ENCODE measurements at regions not wholly inside any gene's neighbourhood (a gene's known extent, or its start where the extent isn't known, plus 50 kb on each side); places are given as distances from the start of the nearest gene placed in this dataset.
A peak's percentile ranks its signal among the peaks of the same experiment; 100 is the strongest.

GRCh38 chr19:27793644-27794493 is 1419.1 kb downstream of the UQCRFS1 start:
- Mint-ChIP-seq H3K4me1 (peaks cover 25% of the 10 kb centered on the region), H3K36me3 (peaks cover 28% of the 10 kb centered on the region), H3K27ac (peak overlapping the region; percentile 93), H3K4me3 (peak overlapping the region; percentile 90), H3K9me3 (ENCODE audit: low read depth) (no peaks in the 10 kb centered on the region), H3K27me3 (no peaks in the 10 kb centered on the region)
- DNase-seq (peak; percentile 97), ATAC-seq (peak; percentile 95)
- CTCF ChIA-PET: interaction anchor here (1.3 to 1.6 kb wide), 2 partner anchors 9 to 14 kb away, joined by 4 to 5 read pairs; no protein-coding TSS in a partner anchor

- Mint-ChIP-seq H3K9me3 (ENCODE audit: low read depth) (no peaks in the 10 kb centered on the region), H3K36me3 (peaks cover 28% of the 10 kb centered on the region), H3K4me3 (peak overlapping the region; percentile 90), H3K27me3 (no peaks in the 10 kb centered on the region), H3K27ac (peak overlapping the region; percentile 93), H3K4me1 (peaks cover 25% of the 10 kb centered on the region)
- CTCF ChIA-PET: interaction anchor here (1.3 to 1.6 kb wide), 2 partner anchors 8 to 15 kb away, joined by 4 to 5 read pairs; no protein-coding TSS in a partner anchor
- ATAC-seq (peak; percentile 83), DNase-seq (peak; percentile 89)
Observed at GRCh38 chr19:27793128-27793643, 1419.8 kb downstream of the UQCRFS1 start.

GRCh38 chr19:27792576-27793127 is 1420.3 kb downstream of the UQCRFS1 start:
- CTCF ChIA-PET: no interaction called here
- H3K27ac Mint-ChIP-seq: peak overlapping the region; percentile 93
- no peaks in the 10 kb centered on the region for H3K9me3 Mint-ChIP-seq (ENCODE audit: low read depth)
- peak overlapping the region; percentile 90 for H3K4me3 Mint-ChIP-seq
- H3K27me3 Mint-ChIP-seq: no peaks in the 10 kb centered on the region
- no peak for DNase-seq
- H3K36me3 Mint-ChIP-seq: peaks cover 26% of the 10 kb centered on the region
- no peak for ATAC-seq
- H3K4me1 Mint-ChIP-seq: peaks cover 28% of the 10 kb centered on the region

- Mint-ChIP-seq H3K36me3 (peaks cover 34% of the 10 kb centered on the region), H3K4me1 (no peaks in the 10 kb centered on the region), H3K4me3 (no peak overlapping the region), H3K27me3 (no peaks in the 10 kb centered on the region), H3K27ac (no peak overlapping the region), H3K9me3 (ENCODE audit: low read depth) (peaks cover 18% of the 10 kb centered on the region)
- no peak for DNase-seq
- ATAC-seq: no peak
- CTCF ChIA-PET: no interaction called here
Observed at GRCh38 chr19:27780367-27781075, 1432.4 kb downstream of the UQCRFS1 start.

- no peak overlapping the region for H3K27ac Mint-ChIP-seq
- H3K4me1 Mint-ChIP-seq: no peaks in the 10 kb centered on the region
- no peak overlapping the region for H3K4me3 Mint-ChIP-seq
- ATAC-seq: no peak
- peaks cover 39% of the 10 kb centered on the region for H3K36me3 Mint-ChIP-seq
- H3K27me3 Mint-ChIP-seq: no peaks in the 10 kb centered on the region
- H3K9me3 Mint-ChIP-seq (ENCODE audit: low read depth): peaks cover 22% of the 10 kb centered on the region
- no peak for DNase-seq
- CTCF ChIA-PET: no interaction called here
Observed at GRCh38 chr19:27779954-27780353, 1433.0 kb downstream of the UQCRFS1 start.

GRCh38 chr19:27777726-27778125 is 1435.2 kb downstream of the UQCRFS1 start:
- H3K27ac Mint-ChIP-seq: no peak overlapping the region
- ATAC-seq: no peak
- no peaks in the 10 kb centered on the region for H3K4me1 Mint-ChIP-seq
- no peak overlapping the region for H3K4me3 Mint-ChIP-seq
- no peaks in the 10 kb centered on the region for H3K27me3 Mint-ChIP-seq
- peaks cover 40% of the 10 kb centered on the region for H3K9me3 Mint-ChIP-seq (ENCODE audit: low read depth)
- no peak for DNase-seq
- CTCF ChIA-PET: no interaction called here
- H3K36me3 Mint-ChIP-seq: peaks cover 46% of the 10 kb centered on the region

GRCh38 chr19:27777242-27777641 is 1435.7 kb downstream of the UQCRFS1 start:
- H3K27ac Mint-ChIP-seq: no peak overlapping the region
- H3K9me3 Mint-ChIP-seq (ENCODE audit: low read depth): peaks cover 45% of the 10 kb centered on the region
- H3K36me3 Mint-ChIP-seq: peaks cover 46% of the 10 kb centered on the region
- no peaks in the 10 kb centered on the region for H3K27me3 Mint-ChIP-seq
- ATAC-seq (no peak), DNase-seq (no peak)
- no peak overlapping the region for H3K4me3 Mint-ChIP-seq
- CTCF ChIA-PET: no interaction called here
- no peaks in the 10 kb centered on the region for H3K4me1 Mint-ChIP-seq

- H3K4me3 Mint-ChIP-seq: no peak overlapping the region
- H3K9me3 Mint-ChIP-seq (ENCODE audit: low read depth): peaks cover 51% of the 10 kb centered on the region
- H3K4me1 Mint-ChIP-seq: no peaks in the 10 kb centered on the region
- DNase-seq (no peak), ATAC-seq (no peak)
- peaks cover 41% of the 10 kb centered on the region for H3K36me3 Mint-ChIP-seq
- no peak overlapping the region for H3K27ac Mint-ChIP-seq
- CTCF ChIA-PET: no interaction called here
- H3K27me3 Mint-ChIP-seq: no peaks in the 10 kb centered on the region
Observed at GRCh38 chr19:27776524-27776923, 1436.4 kb downstream of the UQCRFS1 start.

GRCh38 chr19:27776020-27776419 is 1436.9 kb downstream of the UQCRFS1 start:
- Mint-ChIP-seq H3K4me3 (no peak overlapping the region), H3K9me3 (ENCODE audit: low read depth) (peaks cover 53% of the 10 kb centered on the region), H3K27me3 (no peaks in the 10 kb centered on the region), H3K36me3 (peaks cover 38% of the 10 kb centered on the region), H3K27ac (no peak overlapping the region), H3K4me1 (no peaks in the 10 kb centered on the region)
- ATAC-seq: no peak
- DNase-seq: no peak
- CTCF ChIA-PET: no interaction called here

- H3K27ac Mint-ChIP-seq: no peak overlapping the region
- CTCF ChIA-PET: no interaction called here
- H3K4me1 Mint-ChIP-seq: no peaks in the 10 kb centered on the region
- H3K36me3 Mint-ChIP-seq: peaks cover 35% of the 10 kb centered on the region
- no peaks in the 10 kb centered on the region for H3K27me3 Mint-ChIP-seq
- no peak for DNase-seq
- peaks cover 49% of the 10 kb centered on the region for H3K9me3 Mint-ChIP-seq (ENCODE audit: low read depth)
- no peak overlapping the region for H3K4me3 Mint-ChIP-seq
- ATAC-seq: no peak
Observed at GRCh38 chr19:27775395-27775794, 1437.6 kb downstream of the UQCRFS1 start.

GRCh38 chr19:27774827-27775226 is 1438.1 kb downstream of the UQCRFS1 start:
- DNase-seq: peak; percentile 46
- Mint-ChIP-seq H3K9me3 (ENCODE audit: low read depth) (peaks cover 51% of the 10 kb centered on the region), H3K27ac (no peak overlapping the region)

GRCh38 chr19:27774337-27774736 is 1438.6 kb downstream of the UQCRFS1 start:
- H3K4me1 Mint-ChIP-seq: no peaks in the 10 kb centered on the region
- H3K36me3 Mint-ChIP-seq: peaks cover 34% of the 10 kb centered on the region
- no peak overlapping the region for H3K4me3 Mint-ChIP-seq
- CTCF ChIA-PET: no interaction called here
- H3K27ac Mint-ChIP-seq: no peak overlapping the region
- no peak for ATAC-seq
- H3K9me3 Mint-ChIP-seq (ENCODE audit: low read depth): peaks cover 53% of the 10 kb centered on the region
- H3K27me3 Mint-ChIP-seq: no peaks in the 10 kb centered on the region
- DNase-seq: no peak

More at GRCh38 chr19:27774827-27775226, 1438.1 kb downstream of the UQCRFS1 start:
- Mint-ChIP-seq H3K27me3 (no peaks in the 10 kb centered on the region), H3K4me1 (no peaks in the 10 kb centered on the region), H3K4me3 (no peak overlapping the region), H3K36me3 (peaks cover 35% of the 10 kb centered on the region)
- ATAC-seq: no peak
- CTCF ChIA-PET: no interaction called here

GRCh38 chr19:27773318-27774094 is 1439.4 kb downstream of the UQCRFS1 start:
- H3K9me3 Mint-ChIP-seq (ENCODE audit: low read depth): peaks cover 58% of the 10 kb centered on the region
- CTCF ChIA-PET: no interaction called here
- no peaks in the 10 kb centered on the region for H3K27me3 Mint-ChIP-seq
- no peak overlapping the region for H3K27ac Mint-ChIP-seq
- H3K4me3 Mint-ChIP-seq: no peak overlapping the region
- H3K4me1 Mint-ChIP-seq: no peaks in the 10 kb centered on the region
- ATAC-seq (no peak), DNase-seq (no peak)
- peaks cover 27% of the 10 kb centered on the region for H3K36me3 Mint-ChIP-seq
